ENCODE measurements at regions not wholly inside any gene's neighbourhood (a gene's known extent, or its start where the extent isn't known, plus 50 kb on each side); places are given as distances from the start of the nearest gene placed in this dataset.

DNA sequence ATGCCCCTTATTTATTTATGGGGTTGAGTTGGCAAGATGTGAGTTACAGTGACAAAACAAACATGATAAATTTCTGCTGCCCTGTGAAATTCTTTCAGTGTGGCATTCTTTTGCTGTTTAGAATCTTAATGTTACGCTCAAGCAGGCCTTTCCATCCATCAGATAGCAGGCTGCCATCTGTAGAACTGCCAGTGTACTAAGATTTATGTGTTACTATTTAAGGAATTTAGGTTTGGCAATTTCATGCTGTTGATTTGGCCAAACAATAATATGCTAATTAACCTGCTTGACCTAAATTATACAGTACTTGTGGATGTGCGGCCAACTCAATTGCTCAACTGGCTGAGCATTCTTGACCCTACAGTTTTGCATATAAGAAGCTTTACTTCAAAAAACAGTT, 477.7 kb upstream of the TPK1 start:
- TF ChIP-seq POLR2A (IDR thresholded peaks at IDR 0.05; ENCODE audit: low read length) (no peak), JUN (IDR thresholded peaks at IDR 0.05) (no peak), GATA3 (IDR thresholded peaks at IDR 0.05; ENCODE audit: borderline replicate concordance) (no peak), ZNF302 (CRISPR knock-in tag; IDR thresholded peaks at IDR 0.05) (no peak), CHD2 (IDR thresholded peaks at IDR 0.05; ENCODE audit: low read length, partially characterized antibody) (no peak), HDAC2 (IDR thresholded peaks at IDR 0.05) (no peak), EP300 (IDR thresholded peaks at IDR 0.05) (no peak)
- TF ChIP-seq, protein P1, sequence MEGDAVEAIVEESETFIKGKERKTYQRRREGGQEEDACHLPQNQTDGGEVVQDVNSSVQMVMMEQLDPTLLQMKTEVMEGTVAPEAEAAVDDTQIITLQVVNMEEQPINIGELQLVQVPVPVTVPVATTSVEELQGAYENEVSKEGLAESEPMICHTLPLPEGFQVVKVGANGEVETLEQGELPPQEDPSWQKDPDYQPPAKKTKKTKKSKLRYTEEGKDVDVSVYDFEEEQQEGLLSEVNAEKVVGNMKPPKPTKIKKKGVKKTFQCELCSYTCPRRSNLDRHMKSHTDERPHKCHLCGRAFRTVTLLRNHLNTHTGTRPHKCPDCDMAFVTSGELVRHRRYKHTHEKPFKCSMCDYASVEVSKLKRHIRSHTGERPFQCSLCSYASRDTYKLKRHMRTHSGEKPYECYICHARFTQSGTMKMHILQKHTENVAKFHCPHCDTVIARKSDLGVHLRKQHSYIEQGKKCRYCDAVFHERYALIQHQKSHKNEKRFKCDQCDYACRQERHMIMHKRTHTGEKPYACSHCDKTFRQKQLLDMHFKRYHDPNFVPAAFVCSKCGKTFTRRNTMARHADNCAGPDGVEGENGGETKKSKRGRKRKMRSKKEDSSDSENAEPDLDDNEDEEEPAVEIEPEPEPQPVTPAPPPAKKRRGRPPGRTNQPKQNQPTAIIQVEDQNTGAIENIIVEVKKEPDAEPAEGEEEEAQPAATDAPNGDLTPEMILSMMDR (IDR thresholded peaks at IDR 0.05): no peak
- TF ChIP-seq, protein P2, sequence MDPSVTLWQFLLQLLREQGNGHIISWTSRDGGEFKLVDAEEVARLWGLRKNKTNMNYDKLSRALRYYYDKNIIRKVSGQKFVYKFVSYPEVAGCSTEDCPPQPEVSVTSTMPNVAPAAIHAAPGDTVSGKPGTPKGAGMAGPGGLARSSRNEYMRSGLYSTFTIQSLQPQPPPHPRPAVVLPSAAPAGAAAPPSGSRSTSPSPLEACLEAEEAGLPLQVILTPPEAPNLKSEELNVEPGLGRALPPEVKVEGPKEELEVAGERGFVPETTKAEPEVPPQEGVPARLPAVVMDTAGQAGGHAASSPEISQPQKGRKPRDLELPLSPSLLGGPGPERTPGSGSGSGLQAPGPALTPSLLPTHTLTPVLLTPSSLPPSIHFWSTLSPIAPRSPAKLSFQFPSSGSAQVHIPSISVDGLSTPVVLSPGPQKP (IDR thresholded peaks at IDR 0.05; ENCODE audit: low read depth, low read length): no peak
- TF ChIP-seq, protein P3, sequence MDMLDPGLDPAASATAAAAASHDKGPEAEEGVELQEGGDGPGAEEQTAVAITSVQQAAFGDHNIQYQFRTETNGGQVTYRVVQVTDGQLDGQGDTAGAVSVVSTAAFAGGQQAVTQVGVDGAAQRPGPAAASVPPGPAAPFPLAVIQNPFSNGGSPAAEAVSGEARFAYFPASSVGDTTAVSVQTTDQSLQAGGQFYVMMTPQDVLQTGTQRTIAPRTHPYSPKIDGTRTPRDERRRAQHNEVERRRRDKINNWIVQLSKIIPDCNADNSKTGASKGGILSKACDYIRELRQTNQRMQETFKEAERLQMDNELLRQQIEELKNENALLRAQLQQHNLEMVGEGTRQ (IDR thresholded peaks at IDR 0.05): no peak
- TF ChIP-seq, protein P4, sequence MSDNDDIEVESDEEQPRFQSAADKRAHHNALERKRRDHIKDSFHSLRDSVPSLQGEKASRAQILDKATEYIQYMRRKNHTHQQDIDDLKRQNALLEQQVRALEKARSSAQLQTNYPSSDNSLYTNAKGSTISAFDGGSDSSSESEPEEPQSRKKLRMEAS (IDR thresholded peaks at IDR 0.05): no peak
- TF ChIP-seq, protein P5, sequence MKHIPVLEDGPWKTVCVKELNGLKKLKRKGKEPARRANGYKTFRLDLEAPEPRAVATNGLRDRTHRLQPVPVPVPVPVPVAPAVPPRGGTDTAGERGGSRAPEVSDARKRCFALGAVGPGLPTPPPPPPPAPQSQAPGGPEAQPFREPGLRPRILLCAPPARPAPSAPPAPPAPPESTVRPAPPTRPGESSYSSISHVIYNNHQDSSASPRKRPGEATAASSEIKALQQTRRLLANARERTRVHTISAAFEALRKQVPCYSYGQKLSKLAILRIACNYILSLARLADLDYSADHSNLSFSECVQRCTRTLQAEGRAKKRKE (CRISPR knock-in tag; IDR thresholded peaks at IDR 0.05; ENCODE audit: low read depth): no peak

All from A549 (cell line).